ENCODE measurements at regions not wholly inside any gene's neighbourhood (a gene's known extent, or its start where the extent isn't known, plus 50 kb on each side); places are given as distances from the start of the nearest gene placed in this dataset.

GRCh38 chr2:120622159-120622869, 113.4 kb upstream of the GLI2 start:
- TF ChIP-seq YY1 (tag by site-specific recombination; IDR thresholded peaks at IDR 0.05) (no peak), CTCF (tag by site-specific recombination; IDR thresholded peaks at IDR 0.05) (no peak), KLF9 (tag by site-specific recombination; IDR thresholded peaks at IDR 0.05; ENCODE audit: low read depth) (no peak), ZNF223 (tag by site-specific recombination; IDR thresholded peaks at IDR 0.05) (no peak), KLF8 (tag by site-specific recombination; IDR thresholded peaks at IDR 0.05) (no peak), ZNF629 (tag by site-specific recombination; IDR thresholded peaks at IDR 0.05) (no peak)
